ENCODE measurements at regions not wholly inside any gene's neighbourhood (a gene's known extent, or its start where the extent isn't known, plus 50 kb on each side); places are given as distances from the start of the nearest gene placed in this dataset.

GRCh38 chr7:156058248-156058647 is 246.0 kb upstream of the SHH start:
- no peaks in the 10 kb centered on the region for H3K9me3 ChIP-seq
- TF ChIP-seq CTCF (IDR thresholded peaks at IDR 0.05), result no peak
- no peak for TF ChIP-seq POLR2A (IDR thresholded peaks at IDR 0.05)
- intact Hi-C loops (cut with DNase I), result no loop called here
- no peak overlapping the region for H3K27ac ChIP-seq
- no peaks in the 10 kb centered on the region for H3K4me1 ChIP-seq
- no peak for DNase-seq
- WGBS, 2 donors, result 90 to 92% methylated on average over 12 to 14 of the region's 14 CpGs
- H3K36me3 ChIP-seq, result no peaks in the 10 kb centered on the region
- no peaks in the 10 kb centered on the region for H3K27me3 ChIP-seq
- no peak overlapping the region for H3K4me3 ChIP-seq

- no peak overlapping the region for H3K27ac ChIP-seq
- WGBS, 2 donors, result 86 to 94% methylated on average over 3 to 6 of the region's 8 CpGs
- no peaks in the 10 kb centered on the region for H3K27me3 ChIP-seq
- H3K4me3 ChIP-seq, result no peak overlapping the region
- no peaks in the 10 kb centered on the region for H3K4me1 ChIP-seq
- intact Hi-C loops (cut with DNase I), result no loop called here
- no peaks in the 10 kb centered on the region for H3K36me3 ChIP-seq
- TF ChIP-seq CTCF (IDR thresholded peaks at IDR 0.05) (no peak), POLR2A (IDR thresholded peaks at IDR 0.05) (no peak)
- no peak for DNase-seq
- H3K9me3 ChIP-seq, result no peaks in the 10 kb centered on the region
Measured at GRCh38 chr7:156056534-156056933, 244.3 kb upstream of the SHH start.

- Histone ChIP-seq H3K27ac (no peak overlapping the region), H3K9me3 (no peaks in the 10 kb centered on the region), H3K27me3 (no peaks in the 10 kb centered on the region), H3K4me1 (no peaks in the 10 kb centered on the region), H3K36me3 (no peaks in the 10 kb centered on the region), H3K4me3 (no peak overlapping the region)
- 76 to 83% methylated on average over 7 to 9 of the region's 10 CpGs for WGBS, 2 donors
- no peak for DNase-seq
- intact Hi-C loops (cut with DNase I), result no loop called here
- TF ChIP-seq CTCF (IDR thresholded peaks at IDR 0.05) (no peak), POLR2A (IDR thresholded peaks at IDR 0.05) (no peak)
Measured at GRCh38 chr7:156055206-156055822, 243.1 kb upstream of the SHH start.

GRCh38 chr7:156051884-156052283 is 239.6 kb upstream of the SHH start:
- H3K4me3 ChIP-seq, result no peak overlapping the region
- no peak for DNase-seq
- no peaks in the 10 kb centered on the region for H3K27me3 ChIP-seq
- TF ChIP-seq POLR2A (IDR thresholded peaks at IDR 0.05) (no peak), CTCF (IDR thresholded peaks at IDR 0.05) (no peak)
- H3K4me1 ChIP-seq, result no peaks in the 10 kb centered on the region
- H3K27ac ChIP-seq, result no peak overlapping the region
- 80 to 94% methylated on average over 1 of the region's 1 CpG for WGBS, 2 donors
- intact Hi-C loops (cut with DNase I), result no loop called here
- no peaks in the 10 kb centered on the region for H3K9me3 ChIP-seq
- H3K36me3 ChIP-seq, result no peaks in the 10 kb centered on the region

- Histone ChIP-seq H3K27me3 (no peaks in the 10 kb centered on the region), H3K9me3 (no peaks in the 10 kb centered on the region), H3K4me1 (no peaks in the 10 kb centered on the region), H3K36me3 (no peaks in the 10 kb centered on the region), H3K27ac (no peak overlapping the region), H3K4me3 (no peak overlapping the region)
- TF ChIP-seq POLR2A (IDR thresholded peaks at IDR 0.05), result no peak
- TF ChIP-seq CTCF (IDR thresholded peaks at IDR 0.05), result no peak
- DNase-seq, result no peak
- intact Hi-C loops (cut with DNase I), result no loop called here
- 69 to 79% methylated on average over 9 to 15 of the region's 19 CpGs for WGBS, 2 donors
Measured at GRCh38 chr7:156050636-156051569, 238.6 kb upstream of the SHH start.

Data from esophagus squamous epithelium (tissue), 5 donors.